A673 (cell line): ENCODE measurements at regions not wholly inside any gene's neighbourhood (a gene's known extent, or its start where the extent isn't known, plus 50 kb on each side); places are given as distances from the start of the nearest gene placed in this dataset.

ENCODE experiments used
- BruUV-seq: library from RNA; stranded (reverse); fragments of 400-500 nt; replicated peaks from 2 replicates; lab custom pipeline; 2021; lab: Mats Ljungman, UMichigan
- CTCF ChIA-PET: fragments of 300-600 bp; sonication (Branson Sonifier 250); formaldehyde crosslinking; loops from one replicate; lab custom pipeline; 2022; ENCODE audit warnings: antibody characterized with exemption; lab: Charles Lee
- POLR2A ChIA-PET: fragments of 300-600 bp; sonication (Branson Sonifier 250); formaldehyde crosslinking; loops from one replicate; lab custom pipeline; 2022; ENCODE audit warnings: antibody characterized with exemption; ENCODE audit not compliant: low non-redundant PET; lab: Charles Lee
- DNase-seq: peaks from one replicate; pipeline ENCODE4 v3.0.0-alpha.2; 2015; ENCODE audit warnings: low spot score
- H3K27ac ChIP-seq: fragments of 200-600 bp; sonication (generic); 2 replicates; pipeline ENCODE4 v1.5.1; 2016; ENCODE audit warnings: mixed run types, low read depth, mild to moderate bottlenecking, mixed read lengths, antibody characterized with exemption, low read length; ENCODE audit not compliant: poor library complexity, severe bottlenecking
- H3K27me3 ChIP-seq: fragments of 200-600 bp; sonication (generic); replicated peaks from 2 replicates; pipeline ENCODE4 v1.6.1; 2017; ENCODE audit warnings: mixed run types, low read depth, mild to moderate bottlenecking, mixed read lengths, antibody characterized with exemption, low read length; ENCODE audit not compliant: insufficient read depth, poor library complexity
- H3K36me3 ChIP-seq: fragments of 200-600 bp; sonication (generic); 2 replicates; pipeline ENCODE4 v1.6.1; 2016; ENCODE audit warnings: mixed run types, mild to moderate bottlenecking, mixed read lengths, antibody characterized with exemption, low read length; ENCODE audit not compliant: insufficient read depth, poor library complexity, severe bottlenecking
- H3K4me1 ChIP-seq: fragments of 200-600 bp; sonication (generic); 2 replicates; pipeline ENCODE4 v1.6.1; 2017; ENCODE audit warnings: mixed run types, mild to moderate bottlenecking, mixed read lengths, antibody characterized with exemption, low read length; ENCODE audit not compliant: insufficient read depth, poor library complexity, severe bottlenecking
- H3K4me3 ChIP-seq: fragments of 200-600 bp; sonication (generic); 2 replicates; pipeline ENCODE4 v1.5.1; 2016; ENCODE audit warnings: low read depth, mixed run types, mild to moderate bottlenecking, mixed read lengths, low read length; ENCODE audit not compliant: poor library complexity, severe bottlenecking
- H3K9me3 ChIP-seq: fragments of 200-600 bp; sonication (generic); 2 replicates; pipeline ENCODE4 v1.6.1; 2016; ENCODE audit warnings: mixed run types, low read depth, mild to moderate bottlenecking, mixed read lengths, antibody characterized with exemption, low read length; ENCODE audit not compliant: poor library complexity, severe bottlenecking
- CTCF ChIP-seq: fragments of 300-800, 200-600 bp; sonication (generic); conservative IDR thresholded peaks from 2 replicates; pipeline ENCODE4 v1.5.1; 2017; ENCODE audit warnings: low read depth, mild to moderate bottlenecking, antibody characterized with exemption, low read length, moderate library complexity, mixed read lengths
- EZH2 ChIP-seq: fragments of 200-600 bp; sonication (generic); IDR thresholded peaks from 2 replicates; pipeline ENCODE4 v1.6.1; 2017; ENCODE audit warnings: borderline replicate concordance, low read depth, mild to moderate bottlenecking, mixed read lengths, antibody characterized with exemption, low read length; ENCODE audit not compliant: poor library complexity, severe bottlenecking
- intact Hi-C: fragments of 100-400 bp; cut with micrococcal nuclease; formaldehyde crosslinking; loops from one replicate; pipeline ENCODE4 v1.10.0; 2022; ENCODE audit not compliant: unreplicated experiment

GRCh38 chr2:2779727-2780126 lies 448.7 kb upstream of the MYT1L start:
- Histone ChIP-seq H3K4me3 (no peak overlapping the region), H3K36me3 (no peaks in the 10 kb centered on the region), H3K27ac (no peak overlapping the region), H3K27me3 (no peaks in the 10 kb centered on the region), H3K4me1 (no peaks in the 10 kb centered on the region), H3K9me3 (no peaks in the 10 kb centered on the region)
- DNase-seq, result no peak
- POLR2A ChIA-PET, result no interaction called here
- intact Hi-C loops, result no loop called here
- no TSS peak for BruUV-seq
- no peak for TF ChIP-seq CTCF
- no peak for TF ChIP-seq EZH2
- CTCF ChIA-PET, result interaction anchor here (0.6 kb wide), 1 partner anchor 236 kb away, joined by 4 read pairs; no protein-coding TSS in a partner anchor

GRCh38 chr2:2777876-2778275 lies 446.8 kb upstream of the MYT1L start:
- H3K27me3 ChIP-seq, result no peaks in the 10 kb centered on the region
- ChIA-PET POLR2A (no interaction called here), CTCF (no interaction called here)
- H3K36me3 ChIP-seq, result no peaks in the 10 kb centered on the region
- DNase-seq, result no peak
- intact Hi-C loops, result no loop called here
- H3K27ac ChIP-seq, result no peak overlapping the region
- H3K4me3 ChIP-seq, result no peak overlapping the region
- no peaks in the 10 kb centered on the region for H3K4me1 ChIP-seq
- TF ChIP-seq CTCF (no peak), EZH2 (no peak)
- no peaks in the 10 kb centered on the region for H3K9me3 ChIP-seq
- no TSS peak for BruUV-seq

GRCh38 chr2:2777213-2777612 lies 446.1 kb upstream of the MYT1L start:
- DNase-seq, result no peak
- Histone ChIP-seq H3K9me3 (no peaks in the 10 kb centered on the region), H3K36me3 (no peaks in the 10 kb centered on the region), H3K4me3 (no peak overlapping the region), H3K4me1 (no peaks in the 10 kb centered on the region), H3K27me3 (no peaks in the 10 kb centered on the region), H3K27ac (no peak overlapping the region)
- intact Hi-C loops, result no loop called here
- ChIA-PET CTCF (no interaction called here), POLR2A (no interaction called here)
- no peak for TF ChIP-seq EZH2
- TF ChIP-seq CTCF, result no peak
- BruUV-seq, result no TSS peak
